NCI-H345 treated with DMSO at 0.1 percent for 48 hours (cell line): ENCODE measurements at regions not wholly inside any gene's neighbourhood (a gene's known extent, or its start where the extent isn't known, plus 50 kb on each side); places are given as distances from the start of the nearest gene placed in this dataset.
A peak's percentile ranks its signal among the peaks of the same experiment; 100 is the strongest.

Source experiments
- DNase-seq: peaks from one replicate; lab custom pipeline; 2025; ENCODE audit not compliant: unreplicated experiment; lab: John Stamatoyannopoulos, UW

- DNase-seq: no peak
Measured at GRCh38 chr6:159487636-159488035, 205.4 kb downstream of the SOD2 start.

- DNase-seq: no peak
Measured at GRCh38 chr6:159483259-159483658, 209.8 kb downstream of the SOD2 start.

GRCh38 chr6:159481897-159482296 lies 211.1 kb downstream of the SOD2 start:
- DNase-seq: no peak

GRCh38 chr6:159480471-159480870 lies 212.6 kb downstream of the SOD2 start:
- DNase-seq: no peak

DNA sequence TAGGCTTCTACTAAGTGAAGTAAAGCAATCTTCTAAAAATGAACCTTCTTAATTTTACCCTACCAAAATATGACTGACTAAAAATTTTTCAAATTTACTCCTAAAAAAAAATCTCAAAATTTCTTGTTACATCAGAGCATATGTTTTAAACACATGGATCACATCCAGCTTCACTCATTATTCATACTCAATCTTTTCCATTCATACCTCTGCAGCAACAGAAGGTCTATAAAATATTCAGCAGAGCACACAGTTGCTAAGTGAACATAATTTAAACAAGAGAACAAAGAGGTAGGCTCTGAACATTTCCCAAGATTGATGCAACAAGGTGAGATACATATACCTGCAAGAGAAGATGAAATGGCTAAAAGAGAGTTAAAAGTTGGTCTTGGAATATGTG lies 213.9 kb downstream of the SOD2 start:
- DNase-seq: no peak

GRCh38 chr6:159473475-159474263 lies 219.4 kb downstream of the SOD2 start:
- DNase-seq: no peak

DNA sequence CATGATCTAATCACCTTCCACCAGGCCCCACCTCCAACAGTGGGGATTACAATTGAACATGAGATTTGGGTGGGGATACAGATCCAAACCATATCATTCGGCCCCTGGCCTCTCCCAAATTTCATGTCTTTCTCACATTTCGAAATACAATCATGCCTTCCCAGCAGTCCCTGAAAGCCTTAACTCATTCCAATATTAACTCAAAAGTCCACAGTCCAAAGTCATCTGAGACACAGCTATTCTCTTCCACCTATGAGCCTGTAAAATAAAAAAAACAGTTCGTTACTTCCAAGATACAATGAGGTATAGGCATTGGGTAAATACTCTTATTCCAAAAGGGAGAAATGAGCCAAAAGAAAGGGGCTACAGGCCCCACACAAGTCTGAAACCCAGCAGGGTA lies 222.6 kb downstream of the SOD2 start:
- no peak for DNase-seq

DNA sequence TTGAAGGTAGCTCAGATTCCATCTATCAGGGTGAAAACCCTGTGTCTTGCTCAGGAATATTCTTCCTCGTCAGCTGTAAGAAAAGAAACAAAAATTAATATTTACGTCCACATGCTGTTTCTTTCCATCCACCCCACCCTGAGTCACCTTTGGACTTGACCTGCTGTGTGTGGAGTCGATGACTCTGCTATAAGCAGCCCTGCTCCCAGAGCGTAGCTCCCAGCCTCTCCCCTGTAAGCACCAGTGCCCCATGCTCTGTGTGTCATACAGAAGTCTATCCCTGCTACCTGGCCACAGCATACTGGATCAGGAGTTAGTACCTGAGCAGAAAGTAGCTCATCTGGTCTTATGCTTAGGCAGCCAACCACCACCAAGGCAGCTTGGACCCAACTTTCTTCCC lies 223.6 kb downstream of the SOD2 start:
- no peak for DNase-seq

- no peak for DNase-seq
Measured at GRCh38 chr6:159468994-159469393, 224.0 kb downstream of the SOD2 start.

- DNase-seq: no peak
Measured at GRCh38 chr6:159467473-159468041, 225.5 kb downstream of the SOD2 start.

DNA sequence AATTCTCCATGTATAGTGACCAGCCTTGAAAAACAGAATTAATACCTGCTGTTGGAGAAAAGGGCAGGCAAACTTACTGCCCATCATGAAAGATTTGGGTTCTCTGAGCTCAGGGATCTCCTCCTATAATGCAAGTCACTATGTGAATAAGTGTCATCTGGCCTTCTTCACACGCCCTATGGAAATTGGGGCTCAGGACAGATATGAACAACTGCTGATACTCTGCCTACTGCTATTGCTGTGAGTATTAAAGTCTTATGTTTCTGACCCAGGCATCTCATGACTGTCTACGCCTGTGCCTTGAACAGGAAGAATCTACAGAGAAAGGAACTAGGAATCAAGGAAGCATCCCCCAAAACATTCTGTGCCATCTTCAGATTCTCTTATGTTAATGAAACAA lies 226.1 kb downstream of the SOD2 start:
- DNase-seq: no peak

DNA sequence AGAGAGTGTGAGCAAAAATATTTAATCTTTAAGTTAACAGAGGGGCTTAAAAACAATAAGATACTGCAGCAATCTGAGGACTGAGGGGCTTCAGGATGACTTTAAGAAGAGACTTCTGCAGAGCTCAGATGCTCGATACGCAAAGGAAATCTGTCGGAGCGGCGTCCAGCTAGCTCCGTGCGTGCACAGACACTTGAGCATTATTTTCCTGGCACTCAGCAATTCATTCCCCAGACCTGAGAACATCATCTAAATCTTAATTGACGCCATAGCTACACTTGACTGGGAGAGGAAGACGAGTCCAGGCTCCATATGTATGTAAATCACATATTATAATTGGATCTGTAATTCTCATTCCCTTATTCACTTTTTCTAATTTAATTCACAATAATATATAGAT lies 228.2 kb downstream of the SOD2 start:
- no peak for DNase-seq

GRCh38 chr6:159463119-159463829 lies 229.8 kb downstream of the SOD2 start:
- peak; percentile 10 for DNase-seq

DNA sequence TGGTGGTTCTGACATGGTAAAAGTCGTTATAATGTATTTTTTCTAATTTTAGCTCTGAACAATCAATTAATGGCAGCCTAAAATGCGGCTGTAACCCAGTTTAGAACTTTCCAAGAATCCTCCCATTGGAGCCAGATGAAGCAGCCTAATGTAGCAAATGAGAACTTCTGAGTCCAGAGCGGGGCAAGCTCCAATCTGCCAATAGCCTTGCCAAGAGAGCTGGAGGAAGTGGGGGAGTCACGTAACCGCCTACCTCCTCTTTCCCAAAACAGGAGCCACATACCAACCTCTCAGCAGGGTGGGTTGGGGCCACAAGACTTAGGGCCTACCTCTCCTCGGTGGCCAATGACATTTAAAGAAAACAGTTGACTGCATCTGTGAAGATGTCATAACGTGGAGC lies 230.6 kb downstream of the SOD2 start:
- no peak for DNase-seq

DNA sequence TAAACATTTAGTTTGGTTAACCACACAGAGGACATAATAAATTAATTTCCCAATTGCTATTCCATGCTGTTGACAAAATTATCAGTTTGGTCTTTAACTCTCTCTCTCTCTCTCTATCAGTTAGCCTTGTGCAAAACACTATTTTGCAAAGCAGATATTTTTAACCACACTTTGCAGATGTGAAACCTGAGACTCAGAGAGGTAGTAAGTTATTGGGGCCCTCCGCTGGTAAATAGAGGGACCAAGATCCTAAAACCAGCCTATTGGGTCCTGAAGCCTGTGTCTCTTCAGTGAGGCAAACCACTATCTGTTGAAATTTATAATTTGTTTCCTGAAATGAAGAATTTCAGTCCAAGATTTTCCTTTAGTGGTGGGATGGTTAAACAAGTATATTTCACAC lies 231.0 kb downstream of the SOD2 start:
- no peak for DNase-seq

DNA sequence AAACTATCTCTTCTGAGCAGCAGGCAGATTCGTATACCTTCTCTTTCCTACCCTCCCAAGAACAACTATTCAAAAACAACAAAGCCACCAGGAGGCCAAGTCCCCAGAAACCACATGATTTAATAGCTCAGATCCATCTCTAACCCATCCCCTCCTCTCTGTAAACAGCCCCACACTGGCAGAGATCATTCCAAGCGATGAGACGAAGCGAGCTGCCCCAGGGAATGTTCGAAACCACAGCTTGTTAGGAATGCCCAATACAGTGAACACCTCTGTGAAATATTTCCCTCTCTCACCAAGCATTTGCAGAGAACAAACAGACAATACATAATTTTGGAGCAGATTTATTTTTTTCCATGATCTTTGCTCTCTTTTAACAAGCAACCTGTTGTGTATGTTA lies 231.8 kb downstream of the SOD2 start:
- DNase-seq: no peak

DNA sequence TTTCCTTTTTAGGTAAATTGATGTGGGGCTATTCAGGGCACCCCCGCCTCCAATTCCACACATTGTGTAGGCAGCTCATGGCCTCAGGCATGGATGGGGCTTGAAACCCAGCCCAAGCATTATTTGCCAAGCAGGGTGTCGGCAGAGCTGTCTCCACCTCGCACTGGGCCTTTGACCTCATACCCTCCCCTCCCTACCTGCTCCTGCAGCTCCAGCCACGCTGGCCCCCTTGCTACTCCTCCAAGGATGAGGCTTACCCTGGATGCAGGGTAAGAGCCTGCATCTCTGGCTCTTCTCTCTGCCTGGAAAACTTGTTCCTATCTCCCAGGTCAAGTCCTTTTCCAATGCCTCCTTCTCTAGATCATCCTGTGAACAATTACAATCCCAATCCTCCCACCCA lies 232.6 kb downstream of the SOD2 start:
- no peak for DNase-seq

DNA sequence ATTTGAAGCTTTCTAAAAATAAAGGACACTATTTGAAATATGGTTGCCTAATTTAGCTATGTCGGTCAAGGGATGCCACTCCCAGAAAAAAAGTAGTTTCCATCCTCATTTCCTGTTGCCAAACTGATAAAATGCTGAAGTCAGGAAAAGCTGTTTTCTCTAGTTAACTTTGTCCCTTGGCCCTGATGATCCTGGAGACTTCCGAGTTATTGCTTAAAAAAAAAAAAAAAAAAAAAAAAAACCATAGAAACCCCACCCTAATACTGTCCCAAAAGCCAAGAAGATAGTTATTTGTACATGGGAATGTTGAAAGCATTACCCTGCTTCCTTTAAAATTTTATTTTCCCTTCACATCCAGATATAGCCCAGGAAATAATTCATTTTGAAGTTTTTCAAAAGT lies 236.7 kb downstream of the SOD2 start:
- DNase-seq: no peak

GRCh38 chr6:159455700-159456274 lies 237.3 kb downstream of the SOD2 start:
- no peak for DNase-seq

DNA sequence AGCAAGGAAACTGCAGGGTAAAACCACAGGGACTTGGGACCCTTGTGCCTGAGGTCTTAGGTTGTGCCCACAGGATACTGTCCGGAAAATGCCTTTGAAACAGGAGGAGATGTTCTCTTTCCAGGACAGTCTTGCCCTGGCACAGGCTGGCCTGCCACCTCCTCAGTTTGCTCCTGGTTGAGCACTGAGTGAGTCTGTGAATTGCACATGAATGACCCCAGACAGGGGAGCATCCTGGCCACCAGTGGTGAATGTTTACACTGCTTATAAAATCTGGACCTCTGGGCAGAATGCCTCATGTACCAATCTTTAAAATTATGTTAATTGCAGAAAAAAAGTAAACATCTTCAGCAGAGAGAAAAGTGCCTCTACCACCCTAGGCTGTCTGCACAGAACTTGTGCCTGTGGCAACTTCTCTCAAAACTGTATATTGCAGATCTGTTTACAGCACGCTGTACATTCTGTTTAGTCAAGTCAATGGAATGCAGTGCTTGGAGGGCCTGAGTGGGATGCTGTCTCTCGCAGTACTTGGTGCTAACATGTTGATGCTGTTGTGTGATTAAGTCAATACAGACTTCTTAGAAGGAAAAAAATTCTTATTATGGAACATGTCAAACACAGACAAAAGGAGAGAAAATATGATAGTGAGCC lies 242.1 kb downstream of the SOD2 start:
- no peak for DNase-seq

GRCh38 chr6:159446340-159446739 lies 246.7 kb downstream of the SOD2 start:
- DNase-seq: no peak
